Cardiac fibroblast (primary cell): ENCODE measurements at regions not wholly inside any gene's neighbourhood (a gene's known extent, or its start where the extent isn't known, plus 50 kb on each side); places are given as distances from the start of the nearest gene placed in this dataset.

Experiments used
- DNase-seq, 2 donors: peaks; one replicate each; pipeline versions ENCODE4 v3.0.0 to v3.0.0-alpha.2; 2010; ENCODE audit warnings: low read depth in 2 of 2
- H3K4me3 ChIP-seq, 2 donors: replicated peaks in 1 of 2; 1 replicate in 1 of 2; 2 replicates in 1 of 2; pipeline ENCODE4 v1.5.1; 2011; ENCODE audit warnings: low read depth in 2 of 2, low read length in 2 of 2, mild to moderate bottlenecking in 2 of 2, moderate library complexity in 1 of 2
- TF ChIP-seq, protein P1 (sequence below): IDR thresholded peaks from one replicate; pipeline ENCODE4 v1.5.1; 2011; ENCODE audit warnings: low read depth, mild to moderate bottlenecking, low read length, inconsistent platforms

DNA sequence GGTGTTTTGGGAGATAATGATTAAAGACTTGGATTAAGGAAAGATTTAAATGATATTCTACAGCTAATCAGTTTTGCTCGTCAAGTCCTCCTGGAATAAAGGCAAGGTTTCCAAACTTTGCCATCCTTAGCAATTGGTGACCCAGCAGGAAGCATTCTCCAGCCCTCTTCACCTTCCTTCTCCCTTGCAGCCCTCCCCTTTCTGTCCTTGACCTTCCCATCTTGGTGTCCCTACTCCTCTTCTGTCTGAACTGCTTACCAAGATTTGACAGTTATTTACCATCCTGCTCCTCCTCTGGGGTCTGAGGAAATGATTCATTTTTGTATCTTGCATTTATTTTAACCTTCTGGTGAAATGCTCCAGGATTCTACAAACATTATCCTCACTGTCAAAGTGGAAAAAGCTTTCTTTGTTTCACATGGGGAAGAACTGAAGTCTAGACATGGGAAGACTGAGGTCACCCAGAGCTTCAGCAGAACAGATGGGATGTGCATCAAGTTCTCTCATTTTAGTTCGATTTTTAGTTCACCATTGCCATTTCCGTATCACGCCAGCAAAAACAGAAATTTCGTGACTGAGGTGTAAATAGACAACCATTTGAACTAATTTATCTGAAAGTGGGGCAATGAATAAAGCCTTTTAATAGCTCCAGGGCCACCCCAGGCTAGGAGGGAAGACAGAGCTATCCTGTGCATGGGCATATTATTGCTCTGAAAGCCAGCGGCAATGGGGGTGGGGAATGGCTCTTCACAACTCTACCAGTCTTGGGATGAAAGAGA, 504.4 kb upstream of the PLXNA2 start:
- no peak for DNase-seq
- H3K4me3 ChIP-seq = no peak overlapping the region
- TF ChIP-seq, protein P1, sequence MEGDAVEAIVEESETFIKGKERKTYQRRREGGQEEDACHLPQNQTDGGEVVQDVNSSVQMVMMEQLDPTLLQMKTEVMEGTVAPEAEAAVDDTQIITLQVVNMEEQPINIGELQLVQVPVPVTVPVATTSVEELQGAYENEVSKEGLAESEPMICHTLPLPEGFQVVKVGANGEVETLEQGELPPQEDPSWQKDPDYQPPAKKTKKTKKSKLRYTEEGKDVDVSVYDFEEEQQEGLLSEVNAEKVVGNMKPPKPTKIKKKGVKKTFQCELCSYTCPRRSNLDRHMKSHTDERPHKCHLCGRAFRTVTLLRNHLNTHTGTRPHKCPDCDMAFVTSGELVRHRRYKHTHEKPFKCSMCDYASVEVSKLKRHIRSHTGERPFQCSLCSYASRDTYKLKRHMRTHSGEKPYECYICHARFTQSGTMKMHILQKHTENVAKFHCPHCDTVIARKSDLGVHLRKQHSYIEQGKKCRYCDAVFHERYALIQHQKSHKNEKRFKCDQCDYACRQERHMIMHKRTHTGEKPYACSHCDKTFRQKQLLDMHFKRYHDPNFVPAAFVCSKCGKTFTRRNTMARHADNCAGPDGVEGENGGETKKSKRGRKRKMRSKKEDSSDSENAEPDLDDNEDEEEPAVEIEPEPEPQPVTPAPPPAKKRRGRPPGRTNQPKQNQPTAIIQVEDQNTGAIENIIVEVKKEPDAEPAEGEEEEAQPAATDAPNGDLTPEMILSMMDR = no peak

DNA sequence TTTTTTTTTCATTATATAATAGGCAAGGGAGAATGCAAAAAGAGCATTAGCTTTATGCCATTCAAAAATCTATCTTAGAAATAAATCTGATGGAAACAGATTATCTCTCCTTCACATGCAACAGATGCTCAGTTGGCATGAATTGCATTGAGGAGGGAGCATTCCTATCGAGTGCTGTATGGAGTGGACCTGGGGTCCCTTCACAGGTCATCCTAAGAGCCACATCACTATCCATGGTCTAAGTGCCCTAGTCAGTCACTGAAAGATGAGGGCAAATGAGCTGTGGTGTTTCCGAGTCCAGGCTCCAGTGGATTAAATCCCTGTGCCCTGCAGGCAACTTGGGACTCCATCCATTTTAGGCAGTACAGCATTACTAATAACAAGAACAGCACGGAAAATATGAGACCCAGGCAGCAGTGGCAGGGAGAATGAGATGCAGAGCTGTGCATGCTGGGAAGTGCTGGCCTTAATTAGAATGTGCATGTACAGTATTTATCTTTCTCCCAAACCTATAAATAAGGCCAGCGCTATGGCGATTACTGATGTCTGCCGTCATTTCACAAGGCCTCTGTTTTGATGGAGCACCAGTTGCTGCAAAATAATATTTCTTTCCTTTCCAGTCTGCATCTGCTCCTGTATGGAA, 512.3 kb upstream of the PLXNA2 start:
- no peak for DNase-seq
- no peak overlapping the region for H3K4me3 ChIP-seq
- TF ChIP-seq, protein P1 = no peak

DNA sequence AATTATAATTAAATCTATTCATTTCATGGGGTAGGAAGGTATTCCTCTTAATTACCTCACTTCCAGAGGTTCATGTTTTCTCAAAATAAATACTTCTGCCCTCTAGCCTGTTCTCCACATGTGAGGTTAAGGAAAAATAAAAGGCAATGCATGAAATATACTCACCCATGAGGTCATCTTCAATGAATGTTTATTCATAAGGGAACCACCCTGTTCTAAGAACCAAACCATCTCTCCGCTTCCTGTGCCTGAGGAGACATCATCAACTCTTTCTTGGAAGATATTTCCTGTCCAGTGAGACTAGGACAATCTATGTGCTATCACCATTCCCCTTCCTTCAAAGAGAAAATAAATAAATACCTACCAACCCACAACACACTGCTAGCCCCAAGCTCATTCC, 513.7 kb upstream of the PLXNA2 start:
- no peak overlapping the region for H3K4me3 ChIP-seq

DNA sequence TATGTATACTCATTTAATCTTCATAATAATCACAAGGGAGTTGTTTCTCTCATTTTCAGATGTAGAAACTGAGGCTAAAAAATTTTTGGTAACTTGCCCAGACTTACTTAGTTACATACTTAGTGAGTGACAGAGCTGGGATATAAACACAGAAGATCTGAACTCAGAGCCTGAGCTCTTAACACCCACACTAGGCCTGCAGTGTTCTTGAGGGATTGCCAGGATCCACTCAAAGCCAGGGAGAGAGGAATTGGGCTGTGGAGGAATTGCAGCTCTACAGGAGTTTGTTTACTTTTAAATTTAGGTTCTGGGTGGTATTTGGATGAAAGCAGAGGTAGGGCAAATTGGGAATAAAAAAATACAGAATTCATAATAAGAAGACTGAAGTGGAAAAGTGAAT, 515.1 kb upstream of the PLXNA2 start:
- TF ChIP-seq, protein P1 = no peak
- no peak overlapping the region for H3K4me3 ChIP-seq
- no peak for DNase-seq

More for the DNA sequence above, 513.7 kb upstream of the PLXNA2 start:
- no peak for DNase-seq
- TF ChIP-seq, protein P1 = no peak

DNA sequence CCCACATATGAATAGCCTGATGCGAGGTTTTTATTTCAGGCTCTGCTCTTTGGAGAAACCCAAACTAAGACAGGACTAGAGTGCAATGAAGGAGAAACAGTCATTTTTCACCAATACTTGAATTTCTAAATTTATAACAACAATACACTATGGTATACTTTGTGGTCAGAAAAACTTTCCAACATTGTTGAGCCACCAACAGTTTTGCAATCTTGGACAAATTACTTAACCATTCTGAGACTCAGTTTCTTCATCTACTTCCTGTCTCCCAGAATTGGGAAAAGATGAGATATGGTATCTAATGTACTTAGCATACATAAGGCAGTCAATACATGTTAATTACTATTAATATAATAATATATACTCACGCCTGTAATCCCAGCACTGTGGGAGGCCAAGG, 519.8 kb upstream of the PLXNA2 start:
- no peak for DNase-seq
- H3K4me3 ChIP-seq = no peak overlapping the region
- TF ChIP-seq, protein P1 = no peak

DNA sequence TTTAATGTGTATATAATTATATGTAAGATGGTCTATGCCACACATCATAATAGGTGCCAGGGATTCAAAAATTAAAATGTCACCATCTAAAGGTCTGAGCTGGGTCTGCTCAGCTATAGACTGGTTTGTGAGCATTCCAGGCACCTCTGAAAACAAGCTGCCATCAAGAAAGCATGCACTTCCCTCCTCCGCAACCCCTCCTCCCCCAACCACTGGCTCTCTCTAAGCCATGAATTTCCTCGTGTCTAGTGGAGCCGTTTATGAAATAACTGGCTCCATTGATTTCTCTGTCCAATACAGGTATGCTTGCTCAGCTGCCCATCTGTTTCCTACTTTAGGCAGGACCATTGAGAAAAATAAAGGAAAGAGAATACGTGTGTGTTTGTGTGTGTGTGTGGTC, 522.6 kb upstream of the PLXNA2 start:
- no peak overlapping the region for H3K4me3 ChIP-seq
- DNase-seq = no peak
- TF ChIP-seq, protein P1 = no peak
